ENCODE measurements at regions not wholly inside any gene's neighbourhood (a gene's known extent, or its start where the extent isn't known, plus 50 kb on each side); places are given as distances from the start of the nearest gene placed in this dataset.

DNA sequence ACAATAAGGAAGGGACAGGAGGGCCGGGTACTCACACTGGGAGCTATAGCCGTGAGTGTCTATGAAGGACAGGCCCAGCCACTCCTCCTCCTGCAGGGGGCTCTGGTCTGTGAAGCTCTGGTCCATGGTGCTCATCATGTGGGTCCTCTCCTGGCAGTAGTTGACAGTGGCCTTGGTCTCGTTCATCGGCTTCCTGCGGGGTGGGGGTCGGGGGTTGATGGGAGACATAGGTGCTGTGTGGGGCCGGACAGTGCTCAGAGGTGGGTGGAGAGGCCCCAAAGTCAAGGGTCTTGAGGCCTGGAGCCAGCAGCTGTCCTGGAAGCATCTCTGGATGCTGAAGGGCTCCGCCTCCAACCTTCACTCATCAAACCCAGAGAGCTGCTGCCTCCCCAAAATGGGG lies 260.4 kb downstream of the PTPRU start:
- in situ Hi-C loops (cut with HindIII; ENCODE audit: low pct_ligation_motif_present, low sequenced_read_pairs) = no loop called here
- no peaks in the 10 kb centered on the region for H3K36me3 ChIP-seq (replicated peaks)
- TF ChIP-seq CTCF (IDR thresholded peaks at IDR 0.05; ENCODE audit: low read depth, low read length, missing control alignments) = no peak
- no peak overlapping the region for H3K4me3 ChIP-seq (ENCODE audit: low read depth, low read length)
- H3K27me3 ChIP-seq (replicated peaks) = no peaks in the 10 kb centered on the region
- no peak overlapping the region for H3K27ac ChIP-seq
- DNase-seq = no peak

- Histone ChIP-seq H3K36me3 (replicated peaks) (no peaks in the 10 kb centered on the region), H3K27me3 (replicated peaks) (no peaks in the 10 kb centered on the region), H3K4me3 (ENCODE audit: low read depth, low read length) (no peak overlapping the region), H3K27ac (no peak overlapping the region)
- no peak for TF ChIP-seq CTCF (IDR thresholded peaks at IDR 0.05; ENCODE audit: low read depth, low read length, missing control alignments)
- no peak for DNase-seq
- in situ Hi-C loops (cut with HindIII; ENCODE audit: low pct_ligation_motif_present, low sequenced_read_pairs) = no loop called here
These were observed 254.0 kb downstream of the PTPRU start for GRCh38 chr1:29490204-29490934.

DNA sequence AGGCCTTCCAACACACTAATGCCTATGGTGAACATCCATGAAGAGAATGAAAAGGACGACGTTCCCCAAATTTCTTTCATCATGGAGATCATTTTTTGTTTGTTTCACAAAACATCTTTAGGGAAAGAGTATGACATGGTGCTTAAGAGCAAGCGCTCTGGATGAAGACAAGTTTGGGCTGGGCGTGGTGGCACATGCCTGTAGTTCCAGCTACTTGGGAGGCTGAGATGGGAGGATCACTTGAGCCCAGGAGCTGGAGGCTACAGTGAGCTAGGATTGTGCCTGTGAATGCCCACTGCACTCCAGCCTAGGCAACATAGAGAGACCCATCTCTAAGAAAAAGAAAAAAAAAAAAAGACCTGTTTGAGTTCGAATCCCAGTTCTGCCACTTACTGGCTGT lies 253.1 kb downstream of the PTPRU start:
- in situ Hi-C loops (cut with HindIII; ENCODE audit: low pct_ligation_motif_present, low sequenced_read_pairs) = no loop called here
- DNase-seq = no peak
- no peak for TF ChIP-seq CTCF (IDR thresholded peaks at IDR 0.05; ENCODE audit: low read depth, low read length, missing control alignments)

GRCh38 chr1:29488794-29489311 lies 252.5 kb downstream of the PTPRU start:
- Histone ChIP-seq H3K27ac (no peak overlapping the region), H3K4me3 (ENCODE audit: low read depth, low read length) (no peak overlapping the region), H3K36me3 (replicated peaks) (no peaks in the 10 kb centered on the region), H3K27me3 (replicated peaks) (no peaks in the 10 kb centered on the region)
- no peak for DNase-seq
- in situ Hi-C loops (cut with HindIII; ENCODE audit: low pct_ligation_motif_present, low sequenced_read_pairs) = no loop called here
- TF ChIP-seq CTCF (IDR thresholded peaks at IDR 0.05; ENCODE audit: low read depth, low read length, missing control alignments) = no peak

More for the DNA sequence above, 253.1 kb downstream of the PTPRU start:
- H3K27ac ChIP-seq = no peak overlapping the region
- no peaks in the 10 kb centered on the region for H3K36me3 ChIP-seq (replicated peaks)
- no peak overlapping the region for H3K4me3 ChIP-seq (ENCODE audit: low read depth, low read length)
- H3K27me3 ChIP-seq (replicated peaks) = no peaks in the 10 kb centered on the region

GRCh38 chr1:29488086-29488793 lies 251.9 kb downstream of the PTPRU start:
- no peak for TF ChIP-seq CTCF (IDR thresholded peaks at IDR 0.05; ENCODE audit: low read depth, low read length, missing control alignments)
- Histone ChIP-seq H3K4me3 (ENCODE audit: low read depth, low read length) (no peak overlapping the region), H3K27ac (no peak overlapping the region), H3K36me3 (replicated peaks) (no peaks in the 10 kb centered on the region), H3K27me3 (replicated peaks) (no peaks in the 10 kb centered on the region)
- in situ Hi-C loops (cut with HindIII; ENCODE audit: low pct_ligation_motif_present, low sequenced_read_pairs) = no loop called here
- DNase-seq = no peak
